CD4-positive, alpha-beta T cell treated with Interleukin-15 for 1 hour (primary cell): ENCODE measurements at regions not wholly inside any gene's neighbourhood (a gene's known extent, or its start where the extent isn't known, plus 50 kb on each side); places are given as distances from the start of the nearest gene placed in this dataset.
A peak's percentile ranks its signal among the peaks of the same experiment; 100 is the strongest.
"Not testable (repeated sequence)": the region's sequence is repeated elsewhere in the genome, so short reads cannot be mapped to it uniquely, and the experiment has no call there.

Source experiments
- DNase-seq: peaks from one replicate; pipeline ENCODE4 v3.0.0-alpha.2; 2020

DNA sequence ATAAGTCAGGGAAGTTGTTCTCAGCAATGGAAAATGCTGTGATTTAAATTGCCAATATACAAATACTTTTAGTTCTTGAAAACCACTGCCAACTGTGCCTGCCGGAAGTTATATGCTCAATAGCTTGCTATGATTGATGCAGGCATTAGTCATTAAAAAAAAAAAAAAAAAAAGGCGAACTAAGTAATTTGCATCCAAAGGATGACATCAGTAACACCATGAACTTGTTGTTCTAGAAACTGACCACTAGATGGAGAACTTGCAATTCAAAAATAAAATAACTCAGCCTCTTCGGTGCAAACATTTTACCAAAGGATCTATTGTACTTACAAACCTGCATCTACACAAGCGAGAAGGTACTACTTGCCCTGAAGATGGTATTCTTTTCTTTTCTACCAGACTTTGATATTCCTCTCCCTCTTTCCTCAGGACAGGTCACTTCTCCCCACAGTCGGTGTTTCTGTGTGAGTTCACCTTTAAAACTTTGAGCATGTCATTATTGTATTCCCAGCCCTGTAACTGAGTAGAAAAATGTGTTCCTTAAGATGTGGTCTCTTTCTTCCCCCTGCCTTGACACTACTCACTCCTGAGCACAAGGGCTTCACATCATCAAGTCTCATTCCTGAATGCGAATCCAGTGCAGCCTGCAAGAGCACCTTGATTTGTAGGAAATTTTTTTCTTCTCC lies 115.0 kb upstream of the VEPH1 start:
- DNase-seq: no peak

DNA sequence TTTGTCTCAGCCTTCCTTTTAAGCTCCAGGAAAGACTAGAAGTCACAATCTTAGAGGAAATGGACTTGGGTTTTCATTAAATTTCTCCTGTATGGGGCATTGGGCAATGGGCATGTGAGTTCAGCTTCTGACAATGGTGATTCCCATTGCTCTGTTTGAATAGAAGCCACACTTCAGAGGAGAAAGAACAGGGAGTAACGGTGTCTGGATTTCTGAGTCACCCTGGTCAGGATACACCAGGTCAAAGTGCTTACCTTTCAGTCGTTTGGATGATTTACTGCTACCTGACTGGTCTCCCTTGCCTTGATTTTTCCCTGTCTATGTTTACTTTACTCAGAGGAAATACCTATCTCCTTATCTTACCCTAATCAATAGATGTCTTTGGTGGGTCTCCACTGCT lies 111.7 kb upstream of the VEPH1 start:
- no peak for DNase-seq

DNA sequence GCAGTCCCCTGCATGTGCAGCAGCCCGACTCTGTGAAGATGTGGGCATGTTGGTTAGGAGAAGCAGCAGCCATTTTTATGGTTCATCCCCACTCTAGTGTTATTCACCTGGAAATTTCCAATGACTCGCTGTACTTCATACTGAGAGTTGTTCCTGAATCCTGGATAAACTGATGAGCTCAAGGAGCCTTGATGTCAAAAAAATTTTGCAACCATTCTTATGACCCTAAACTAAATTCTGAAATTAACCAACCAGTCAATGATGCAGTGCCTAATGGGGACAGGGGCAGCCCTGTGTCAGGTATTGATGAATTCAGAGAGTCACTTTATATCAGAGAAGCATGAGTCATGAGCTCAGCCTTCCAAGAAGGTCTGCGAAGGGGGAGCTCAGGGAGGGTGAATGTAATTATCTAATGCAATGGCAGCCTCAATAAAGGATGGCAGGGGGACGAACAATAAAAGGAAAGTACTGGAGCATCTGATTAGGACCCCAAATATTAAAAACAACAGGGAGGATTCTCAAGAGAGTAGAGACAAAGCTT lies 108.4 kb upstream of the VEPH1 start:
- DNase-seq: no peak

DNA sequence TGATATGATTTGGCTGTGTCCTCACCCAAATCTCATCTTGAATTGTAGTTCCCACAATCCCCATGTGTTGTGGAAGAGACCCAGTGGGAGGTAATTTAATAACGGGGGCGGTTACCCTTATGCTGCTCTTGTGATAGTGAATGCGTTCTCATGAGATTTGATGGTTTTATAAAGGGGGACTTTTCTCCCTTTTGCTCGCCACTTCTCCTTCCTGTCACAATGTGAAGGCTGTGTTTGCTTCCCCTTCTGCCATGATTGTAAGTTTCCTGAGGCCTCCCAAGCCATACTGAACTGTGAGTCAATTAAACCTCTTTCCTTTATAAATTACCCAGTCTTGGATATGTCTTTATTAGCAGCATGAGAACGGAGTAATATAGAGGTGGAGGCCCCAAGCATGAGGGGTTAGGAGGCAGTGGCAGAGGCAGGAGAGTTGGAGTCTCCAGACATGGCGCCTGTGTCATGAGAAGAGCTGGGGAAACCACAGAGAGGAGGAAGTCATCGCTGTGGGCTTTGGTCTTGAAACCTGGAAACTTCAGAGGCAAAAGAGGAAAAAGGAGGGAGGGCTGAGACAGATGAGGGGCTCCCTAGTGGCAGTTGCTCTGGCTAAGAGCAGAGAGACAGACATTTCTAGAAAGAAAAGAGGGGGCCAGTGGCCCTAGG lies 107.8 kb upstream of the VEPH1 start:
- DNase-seq: no peak

DNA sequence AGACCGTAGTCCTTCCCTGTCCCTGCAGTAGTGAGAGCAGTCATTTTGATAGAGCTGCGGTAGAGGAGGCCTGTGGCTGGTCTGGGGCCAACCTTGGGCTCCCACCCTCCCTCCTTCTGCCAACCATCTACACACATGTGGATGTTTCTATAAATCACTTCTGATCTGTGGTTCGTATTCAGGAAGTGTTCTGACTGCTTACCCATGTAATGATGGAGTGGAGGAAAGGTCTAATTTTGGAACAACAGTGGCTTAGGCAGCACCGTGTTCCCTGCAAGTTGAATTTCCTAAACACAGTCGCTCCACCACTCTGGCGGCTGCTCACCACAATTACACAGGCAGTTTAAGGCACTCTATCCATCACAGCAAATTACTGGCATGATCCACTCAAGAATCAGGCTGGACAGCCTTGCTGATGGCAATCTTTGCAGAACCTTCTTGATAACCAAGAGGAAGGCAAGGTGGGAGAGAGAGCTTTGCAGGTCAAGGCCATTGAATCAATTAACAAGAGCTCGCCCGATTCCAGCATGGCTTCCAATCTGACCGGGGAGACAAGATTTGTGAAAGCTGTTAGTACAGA lies 104.7 kb upstream of the VEPH1 start:
- no peak for DNase-seq

DNA sequence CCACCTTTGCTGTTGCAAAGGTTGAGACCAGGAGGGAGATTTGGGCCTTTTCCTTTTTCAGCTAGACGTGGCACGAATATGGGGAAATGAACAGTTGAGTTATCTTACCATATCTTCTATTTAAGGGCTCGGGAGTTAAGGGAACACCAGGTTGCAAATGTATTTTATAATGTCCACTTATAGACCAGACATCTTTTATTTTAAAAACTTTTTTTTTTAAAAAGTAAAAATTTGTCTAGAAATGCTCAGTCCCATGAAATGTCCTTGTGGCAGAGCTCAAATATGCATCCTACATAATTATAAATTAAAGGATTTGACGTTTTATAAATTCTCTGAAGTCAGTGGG lies 103.6 kb upstream of the VEPH1 start:
- no peak for DNase-seq

DNA sequence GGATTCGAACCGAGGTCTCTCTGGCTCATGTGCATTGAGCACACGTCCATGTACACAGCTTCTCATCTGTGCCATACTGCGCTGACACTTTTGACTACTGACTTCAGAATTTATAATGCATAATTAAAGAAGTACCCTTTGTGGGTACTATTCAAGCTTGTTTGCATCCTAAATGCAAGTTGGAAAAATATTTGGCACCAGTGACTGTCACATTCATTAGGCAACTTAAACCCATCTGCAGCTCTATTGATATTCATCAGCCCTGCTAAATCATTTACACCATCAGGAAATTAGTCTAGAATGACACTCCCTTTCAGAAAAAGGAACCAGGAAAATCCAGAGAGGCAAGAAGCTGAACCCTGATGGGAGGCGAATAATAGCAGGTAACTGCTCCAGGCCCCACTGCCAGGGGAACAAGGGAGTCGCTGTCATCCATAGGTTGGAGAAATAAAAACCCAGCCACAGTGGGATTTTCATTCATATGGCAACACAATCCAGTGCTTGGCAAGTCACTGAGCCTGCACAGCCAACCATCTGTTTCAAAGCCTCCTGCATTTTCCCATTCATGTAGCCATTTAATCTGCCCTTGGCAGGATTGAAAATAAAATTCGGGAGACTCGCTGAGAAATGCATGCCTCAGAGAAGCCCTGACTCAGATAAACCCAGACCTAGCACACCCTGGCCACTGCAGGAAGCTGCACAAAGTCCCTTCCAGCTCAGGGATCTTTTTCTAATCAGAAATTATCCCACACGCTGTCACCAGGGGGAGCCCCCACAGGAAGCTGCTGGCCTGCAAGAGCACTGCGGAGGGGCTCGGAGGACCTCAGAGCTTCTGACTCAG lies 103.0 kb upstream of the VEPH1 start:
- peak; percentile 43 for DNase-seq

DNA sequence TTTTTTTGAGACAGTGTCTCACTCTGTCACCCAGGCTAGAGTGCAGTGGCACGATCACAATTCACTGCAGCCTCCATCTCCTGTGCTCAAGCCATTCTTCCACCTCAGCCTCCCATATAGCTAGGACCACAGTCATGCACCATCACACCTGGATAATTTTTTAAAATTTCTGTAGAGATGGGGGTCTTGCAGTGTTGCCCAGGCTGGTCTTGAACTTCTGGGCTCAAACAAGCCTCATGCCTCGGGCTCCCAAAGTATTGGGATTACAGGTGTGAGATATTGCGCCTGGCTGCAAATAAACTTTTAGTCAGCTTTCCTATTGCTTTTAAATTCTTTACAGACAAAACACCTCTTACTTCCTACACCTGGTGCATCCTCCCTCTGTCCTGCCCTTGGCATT lies 102.1 kb upstream of the VEPH1 start:
- no peak for DNase-seq

DNA sequence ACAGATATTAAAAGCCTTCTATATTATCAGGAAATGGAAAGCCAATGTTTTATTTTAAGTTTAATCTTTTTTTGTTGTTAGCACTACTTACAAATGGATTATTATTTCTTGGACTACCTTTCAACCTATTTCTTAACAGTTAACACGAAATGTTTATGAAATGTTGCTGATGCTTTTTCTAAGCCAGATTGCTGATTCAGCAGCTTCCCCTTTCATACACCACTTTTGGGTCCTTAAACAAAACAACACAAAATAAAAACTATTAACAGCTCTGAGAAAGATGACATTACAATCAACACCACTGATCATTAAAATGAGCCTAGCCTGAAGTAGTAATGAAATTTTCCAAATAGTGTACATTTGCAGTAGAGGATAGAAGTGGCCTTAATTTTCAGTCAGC lies 99.2 kb upstream of the VEPH1 start:
- DNase-seq: no peak

DNA sequence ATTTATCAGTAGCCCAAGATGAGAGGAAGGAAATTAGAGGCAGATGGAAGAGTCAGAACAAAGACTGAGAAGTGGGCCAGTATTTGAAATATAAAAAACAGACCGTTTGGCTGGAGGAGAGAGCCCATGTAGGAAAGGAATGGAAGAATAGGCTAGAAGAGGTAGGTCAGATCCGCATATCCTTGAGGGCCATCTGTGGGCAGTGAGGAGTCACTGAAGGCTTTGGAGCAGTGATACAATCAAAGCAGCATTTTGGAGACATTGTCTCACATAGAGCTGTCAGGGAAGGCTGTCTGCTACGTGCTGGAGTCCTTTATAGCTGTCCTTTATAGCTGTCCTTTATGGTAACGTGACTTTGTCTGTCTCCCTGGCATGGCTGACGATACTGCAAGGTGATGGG lies 92.0 kb upstream of the VEPH1 start:
- DNase-seq: no peak

DNA sequence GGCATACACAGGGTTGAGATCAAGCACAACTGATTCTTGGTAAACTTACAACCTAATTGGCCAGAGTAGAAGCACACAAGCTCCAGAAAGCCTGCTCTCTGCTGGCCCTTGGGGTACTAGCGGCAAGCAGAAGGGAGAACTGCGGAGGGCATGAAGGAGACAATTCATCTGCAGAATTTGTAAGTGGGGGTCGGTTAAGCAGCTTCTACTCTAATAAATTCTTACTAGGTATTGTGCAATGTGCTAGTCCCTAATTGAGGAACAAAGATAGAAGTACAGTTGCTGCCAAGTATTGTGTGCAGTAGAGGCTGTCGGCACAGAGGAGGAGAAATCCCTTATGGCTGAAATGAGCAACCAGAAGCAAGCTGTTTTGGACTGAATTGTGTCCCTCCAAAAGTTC lies 91.2 kb upstream of the VEPH1 start:
- no peak for DNase-seq

DNA sequence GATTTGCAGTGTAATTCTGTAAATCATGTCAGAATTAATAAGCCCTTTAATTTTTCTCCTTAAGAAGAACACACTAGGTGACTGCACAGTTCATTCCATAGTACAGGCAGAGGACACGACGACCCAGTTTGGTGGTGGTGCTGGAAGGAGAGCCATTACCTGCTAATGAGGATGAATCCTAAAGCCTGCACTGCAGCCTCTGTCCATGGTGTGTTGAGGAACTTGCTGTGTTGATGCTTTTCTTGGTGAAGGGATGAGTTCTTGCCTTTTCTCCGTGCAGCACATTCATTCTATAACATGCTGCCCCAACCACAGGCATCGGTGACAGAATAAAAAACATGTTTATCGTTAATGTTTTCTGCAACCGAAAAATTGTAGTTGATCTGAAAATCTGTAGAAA lies 89.6 kb upstream of the VEPH1 start:
- no peak for DNase-seq

DNA sequence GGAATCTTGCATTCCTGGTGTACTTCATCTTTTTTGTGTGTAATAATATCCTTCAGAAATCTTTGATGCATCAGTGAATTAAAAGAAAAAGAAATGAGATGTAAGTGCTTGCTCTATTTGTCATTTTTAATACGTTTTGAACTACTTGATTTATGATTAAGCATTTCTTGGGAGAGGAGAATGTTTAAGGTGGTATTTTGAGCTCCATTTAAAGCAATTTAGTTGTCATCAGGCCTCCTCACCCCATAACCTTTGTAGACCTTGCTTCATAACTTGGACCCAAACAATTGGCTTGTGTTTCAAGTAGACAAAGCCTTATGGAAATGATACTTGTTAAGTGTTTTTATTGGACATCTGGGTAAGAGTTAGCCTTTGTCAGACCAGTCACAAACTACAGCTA lies 87.1 kb upstream of the VEPH1 start:
- no peak for DNase-seq

DNA sequence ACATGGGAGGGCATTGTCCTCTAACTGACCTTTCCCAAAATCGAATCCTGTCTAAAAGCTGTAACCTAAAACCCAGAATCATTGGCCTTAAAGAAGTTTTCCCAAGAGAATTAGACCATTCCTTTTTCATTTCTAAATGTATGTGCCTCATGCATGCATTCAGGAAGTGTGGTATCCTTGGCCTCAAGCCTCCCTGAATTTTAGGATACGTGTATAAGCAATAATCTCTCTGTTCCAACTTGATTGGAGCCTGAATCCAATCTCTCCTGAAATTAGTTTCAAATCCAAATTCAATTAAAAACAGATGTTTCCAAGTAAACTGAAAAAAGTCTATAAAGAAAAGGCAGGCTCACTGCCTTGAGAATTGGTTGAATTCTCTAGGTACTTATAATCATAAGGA lies 86.0 kb upstream of the VEPH1 start:
- DNase-seq: no peak

DNA sequence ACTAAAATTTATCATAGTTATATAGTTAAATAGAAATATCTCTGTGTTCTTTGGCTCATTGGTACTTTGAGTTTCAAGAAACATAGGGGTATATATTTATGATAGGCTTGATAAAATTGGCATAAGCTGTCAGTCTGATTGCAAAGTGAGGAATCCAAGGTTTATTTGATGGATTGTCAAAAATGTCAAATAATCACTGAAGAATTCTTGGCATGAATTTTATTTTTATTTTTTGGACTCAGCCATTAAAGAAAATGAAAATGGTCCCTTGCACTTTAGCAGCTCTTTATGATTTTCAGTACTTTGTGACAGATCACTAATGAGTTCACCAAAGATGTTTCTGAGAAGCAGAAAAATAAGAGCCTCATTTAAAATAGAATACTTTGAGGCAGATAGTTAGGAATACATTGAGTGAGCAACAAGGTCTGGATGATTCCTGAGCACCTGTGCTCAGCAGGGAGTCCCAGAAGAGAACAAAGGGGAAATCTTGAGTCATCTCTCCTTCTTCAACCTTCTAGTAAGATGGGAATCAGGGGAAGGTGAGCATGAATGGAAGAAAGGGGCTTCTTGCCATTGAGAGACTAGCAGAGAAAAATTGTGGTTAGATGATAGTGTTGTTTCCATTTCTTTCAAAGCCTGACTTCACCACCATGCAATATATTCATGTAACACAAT lies 85.3 kb upstream of the VEPH1 start:
- no peak for DNase-seq

DNA sequence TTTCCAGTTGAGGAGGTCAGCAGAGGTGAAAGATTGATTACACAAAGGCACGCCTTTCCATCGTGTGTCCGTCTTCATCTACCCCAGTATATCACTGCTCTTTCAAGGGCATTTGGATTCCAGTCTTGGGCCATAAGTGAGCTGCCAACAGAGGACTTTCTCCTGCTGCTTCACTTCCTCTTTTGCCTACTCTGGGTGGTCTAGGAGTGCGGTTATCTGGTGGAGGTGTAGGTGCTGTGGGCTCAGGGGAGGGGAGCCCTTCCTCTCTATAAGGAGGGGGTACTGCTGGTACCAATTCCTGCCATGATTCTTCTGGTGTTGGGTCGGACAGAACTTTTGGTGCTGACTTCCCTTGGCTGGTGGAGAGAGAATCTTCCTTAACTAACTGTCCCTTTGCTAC lies 83.1 kb upstream of the VEPH1 start:
- DNase-seq: no peak

DNA sequence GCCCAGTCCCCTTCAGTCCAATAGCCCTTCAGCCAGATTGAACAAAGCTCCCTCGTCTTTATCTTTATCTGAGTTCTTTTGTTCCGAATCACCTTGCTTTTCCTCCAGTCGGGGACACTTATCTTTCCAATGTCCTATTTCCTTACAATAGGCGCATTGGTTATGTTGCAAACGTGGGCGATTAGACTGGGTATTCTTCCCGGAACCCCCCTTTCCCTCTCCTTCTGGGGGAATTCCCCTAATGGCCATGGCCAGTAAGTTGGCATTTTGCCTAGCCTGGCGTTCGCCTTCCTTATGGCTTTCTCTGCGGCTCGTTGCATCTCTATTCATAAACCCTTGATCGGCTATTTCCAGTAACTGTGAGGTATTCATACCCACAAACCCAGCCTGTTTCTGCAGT lies 82.2 kb upstream of the VEPH1 start:
- no peak for DNase-seq

DNA sequence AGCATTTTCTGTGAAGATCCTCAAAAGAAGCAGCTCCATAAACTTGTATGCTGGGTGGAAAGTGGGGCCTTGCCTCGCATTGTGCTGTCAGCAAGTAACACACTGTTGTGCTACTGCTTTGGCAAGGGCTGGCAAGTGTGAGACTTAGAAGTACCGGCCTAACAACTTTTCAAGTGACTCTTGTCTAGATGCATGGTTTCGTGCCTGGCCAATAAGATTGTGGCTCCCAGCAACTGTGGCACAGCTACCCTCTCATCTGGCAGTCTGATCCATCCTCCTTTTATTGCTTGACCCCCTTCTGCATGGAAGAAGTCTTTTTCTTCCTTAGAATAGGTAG lies 79.4 kb upstream of the VEPH1 start:
- DNase-seq: no peak

DNA sequence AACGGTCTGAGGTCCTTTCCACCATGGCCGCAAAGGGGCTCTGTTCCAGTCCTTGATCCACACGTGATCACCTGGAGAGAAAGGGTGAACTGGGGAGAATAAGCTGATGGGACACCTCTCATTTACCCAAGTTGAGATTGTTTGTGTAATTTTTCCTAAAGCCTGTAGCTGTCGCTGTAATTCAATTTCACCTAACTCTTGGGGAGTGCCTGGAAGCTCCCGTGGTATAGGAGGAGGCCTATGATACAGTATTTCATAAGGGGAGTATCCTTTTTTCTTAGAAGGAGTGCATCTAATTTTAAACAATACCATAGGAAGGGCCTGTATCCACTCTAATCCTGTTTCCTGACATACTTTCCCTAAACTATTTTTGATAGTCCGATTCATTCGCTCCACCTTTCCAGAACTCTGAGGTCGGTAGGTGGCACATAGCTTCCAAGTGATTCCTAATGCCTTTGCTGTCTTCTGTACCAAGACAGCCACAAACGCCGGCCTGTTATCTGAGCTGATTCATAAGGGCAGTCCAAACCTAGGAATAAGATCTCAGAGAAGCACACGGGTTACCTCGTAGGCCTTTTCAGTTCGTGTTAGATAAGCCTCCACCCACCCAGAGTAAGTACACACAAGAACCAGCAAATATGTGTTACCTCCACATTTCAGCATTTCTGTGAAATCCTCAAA lies 78.9 kb upstream of the VEPH1 start:
- not testable (repeated sequence) for DNase-seq

DNA sequence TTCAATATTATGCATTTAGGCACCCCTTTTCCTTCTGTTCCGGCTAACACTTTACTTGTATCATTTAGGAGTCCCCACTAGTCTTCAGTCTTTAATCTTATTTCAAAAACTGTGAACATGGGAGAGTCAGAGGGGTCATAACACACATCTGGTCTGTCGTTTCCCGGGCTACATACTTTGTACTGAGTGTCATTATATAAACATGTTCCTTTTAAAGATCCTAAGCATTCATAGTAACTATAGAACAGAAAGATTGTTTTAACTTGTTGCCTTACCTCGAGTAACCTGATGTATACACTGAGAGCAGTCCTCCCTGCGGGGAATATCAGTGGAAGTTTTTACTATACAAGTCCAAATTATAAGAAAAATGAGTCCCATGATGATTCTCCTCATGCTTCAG lies 78.2 kb upstream of the VEPH1 start:
- no peak for DNase-seq

DNA sequence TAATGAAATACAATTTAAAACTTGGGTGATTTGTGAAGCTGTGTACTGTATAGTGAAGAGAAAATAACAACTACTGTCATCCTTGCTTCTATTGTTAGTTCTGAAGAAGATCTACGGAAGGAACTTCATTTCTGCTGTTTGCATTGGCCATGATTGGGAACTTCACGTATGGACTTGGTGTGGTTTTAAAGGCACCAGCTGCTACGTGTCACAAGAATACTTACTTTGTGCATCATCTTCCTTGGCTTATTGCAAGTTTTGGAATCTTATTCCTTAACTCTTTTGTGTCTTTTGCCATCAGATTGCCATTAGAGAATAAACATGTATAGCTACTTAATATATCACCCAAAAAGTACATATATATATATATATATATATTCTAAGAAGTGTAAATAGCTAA lies 75.0 kb upstream of the VEPH1 start:
- DNase-seq: no peak

DNA sequence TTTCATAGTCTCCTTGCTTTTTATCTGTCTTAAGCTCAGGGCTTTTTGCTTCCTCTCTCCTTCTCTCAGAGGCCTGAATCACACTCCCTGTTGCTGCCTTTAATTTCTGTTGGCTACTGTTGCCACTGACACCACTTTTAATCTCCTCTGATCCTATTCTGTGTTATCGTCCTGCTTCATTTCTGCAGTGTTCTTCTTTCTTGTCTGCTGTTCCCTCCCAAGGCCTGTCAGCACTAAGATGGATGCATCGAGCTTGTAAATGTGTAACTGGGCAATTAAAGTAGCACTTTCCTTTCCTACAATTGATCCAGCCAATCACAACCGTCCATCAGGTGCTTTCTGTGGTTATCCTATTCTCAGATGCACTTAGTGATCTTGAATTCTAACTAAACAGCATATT lies 71.3 kb upstream of the VEPH1 start:
- DNase-seq: no peak
